ENCODE measurements at regions not wholly inside any gene's neighbourhood (a gene's known extent, or its start where the extent isn't known, plus 50 kb on each side); places are given as distances from the start of the nearest gene placed in this dataset.

DNA sequence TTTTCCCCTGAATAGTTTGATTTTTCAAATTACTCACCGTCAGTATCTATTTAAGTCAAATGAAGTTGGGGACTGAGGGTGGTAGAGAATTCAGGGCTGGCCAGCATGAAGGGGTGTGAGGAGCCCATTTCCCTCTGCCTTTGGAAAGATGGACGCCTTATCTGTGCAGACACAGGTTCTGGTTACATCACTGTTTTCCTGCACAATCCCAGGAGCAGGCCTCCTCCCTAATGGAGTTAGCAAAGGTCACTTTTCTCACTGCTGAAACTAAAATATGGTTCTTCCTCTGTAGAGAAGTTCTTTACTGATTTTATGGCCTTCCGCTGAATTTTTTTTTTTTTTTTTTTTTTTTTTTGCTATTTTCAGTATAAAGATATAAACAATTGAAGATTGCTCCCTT, 69.1 kb downstream of the FOXD1 start:
- Histone ChIP-seq H3K4me1 (no peaks in the 10 kb centered on the region), H3K9me3 (no peaks in the 10 kb centered on the region), H3K36me3 (no peaks in the 10 kb centered on the region), H3K27ac (no peak overlapping the region), H3K4me3 (no peak overlapping the region), H3K27me3 (no peaks in the 10 kb centered on the region)
- intact Hi-C loops (cut with DNase I): no loop called here
- no peak for DNase-seq (ENCODE audit: low spot score in 2 of 2)
- TF ChIP-seq, protein P1, sequence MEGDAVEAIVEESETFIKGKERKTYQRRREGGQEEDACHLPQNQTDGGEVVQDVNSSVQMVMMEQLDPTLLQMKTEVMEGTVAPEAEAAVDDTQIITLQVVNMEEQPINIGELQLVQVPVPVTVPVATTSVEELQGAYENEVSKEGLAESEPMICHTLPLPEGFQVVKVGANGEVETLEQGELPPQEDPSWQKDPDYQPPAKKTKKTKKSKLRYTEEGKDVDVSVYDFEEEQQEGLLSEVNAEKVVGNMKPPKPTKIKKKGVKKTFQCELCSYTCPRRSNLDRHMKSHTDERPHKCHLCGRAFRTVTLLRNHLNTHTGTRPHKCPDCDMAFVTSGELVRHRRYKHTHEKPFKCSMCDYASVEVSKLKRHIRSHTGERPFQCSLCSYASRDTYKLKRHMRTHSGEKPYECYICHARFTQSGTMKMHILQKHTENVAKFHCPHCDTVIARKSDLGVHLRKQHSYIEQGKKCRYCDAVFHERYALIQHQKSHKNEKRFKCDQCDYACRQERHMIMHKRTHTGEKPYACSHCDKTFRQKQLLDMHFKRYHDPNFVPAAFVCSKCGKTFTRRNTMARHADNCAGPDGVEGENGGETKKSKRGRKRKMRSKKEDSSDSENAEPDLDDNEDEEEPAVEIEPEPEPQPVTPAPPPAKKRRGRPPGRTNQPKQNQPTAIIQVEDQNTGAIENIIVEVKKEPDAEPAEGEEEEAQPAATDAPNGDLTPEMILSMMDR (IDR thresholded peaks at IDR 0.05): no peak

DNA sequence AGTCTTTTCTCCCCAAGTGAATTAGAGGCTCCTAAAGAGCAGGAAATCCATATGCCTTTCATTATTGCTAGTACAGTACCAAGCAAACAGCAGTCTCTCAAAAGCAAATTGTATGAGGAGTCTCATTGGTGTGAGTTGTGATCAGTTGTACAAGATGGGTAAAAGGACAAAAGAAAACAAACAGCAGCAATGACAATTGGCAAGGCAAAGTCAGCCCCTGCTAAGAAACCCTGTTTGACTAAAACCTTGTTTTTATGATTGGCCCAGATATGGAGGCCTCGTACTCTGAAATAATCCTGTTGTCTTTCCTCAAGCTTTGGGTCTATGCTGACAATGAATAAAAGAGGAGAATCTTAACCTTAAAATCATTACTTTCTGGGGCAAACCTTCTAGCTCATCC, 69.8 kb downstream of the FOXD1 start:
- Histone ChIP-seq H3K27me3 (no peaks in the 10 kb centered on the region), H3K36me3 (no peaks in the 10 kb centered on the region), H3K4me3 (no peak overlapping the region), H3K4me1 (no peaks in the 10 kb centered on the region), H3K27ac (no peak overlapping the region), H3K9me3 (no peaks in the 10 kb centered on the region)
- intact Hi-C loops (cut with DNase I): no loop called here
- TF ChIP-seq, protein P1 (IDR thresholded peaks at IDR 0.05): no peak
- no peak for DNase-seq (ENCODE audit: low spot score in 2 of 2)

DNA sequence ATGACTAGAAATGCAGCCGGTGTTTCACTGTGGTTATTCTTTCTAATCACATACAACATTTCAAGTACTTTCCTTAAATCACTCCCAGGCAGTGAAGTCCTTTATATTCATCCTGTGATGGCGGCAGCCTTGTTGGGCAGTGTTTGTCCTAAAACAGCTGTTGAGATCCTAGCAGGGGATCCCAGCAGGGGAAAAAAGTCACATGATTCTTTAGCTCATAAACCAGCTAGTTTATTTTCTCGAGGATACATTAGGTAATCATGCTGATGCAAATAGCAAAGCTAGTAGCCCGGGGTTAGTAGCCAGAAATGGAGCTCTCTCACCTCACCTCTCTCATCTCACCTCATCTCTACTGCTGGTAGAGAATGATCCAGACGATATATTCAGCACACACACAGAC, 70.5 kb downstream of the FOXD1 start:
- H3K9me3 ChIP-seq: no peaks in the 10 kb centered on the region
- no peak for DNase-seq (ENCODE audit: low spot score in 2 of 2)
- H3K4me1 ChIP-seq: no peaks in the 10 kb centered on the region
- H3K27ac ChIP-seq: no peak overlapping the region
- H3K36me3 ChIP-seq: no peaks in the 10 kb centered on the region
- H3K4me3 ChIP-seq: no peak overlapping the region
- H3K27me3 ChIP-seq: no peaks in the 10 kb centered on the region
- TF ChIP-seq, protein P1 (IDR thresholded peaks at IDR 0.05): no peak
- intact Hi-C loops (cut with DNase I): no loop called here

DNA sequence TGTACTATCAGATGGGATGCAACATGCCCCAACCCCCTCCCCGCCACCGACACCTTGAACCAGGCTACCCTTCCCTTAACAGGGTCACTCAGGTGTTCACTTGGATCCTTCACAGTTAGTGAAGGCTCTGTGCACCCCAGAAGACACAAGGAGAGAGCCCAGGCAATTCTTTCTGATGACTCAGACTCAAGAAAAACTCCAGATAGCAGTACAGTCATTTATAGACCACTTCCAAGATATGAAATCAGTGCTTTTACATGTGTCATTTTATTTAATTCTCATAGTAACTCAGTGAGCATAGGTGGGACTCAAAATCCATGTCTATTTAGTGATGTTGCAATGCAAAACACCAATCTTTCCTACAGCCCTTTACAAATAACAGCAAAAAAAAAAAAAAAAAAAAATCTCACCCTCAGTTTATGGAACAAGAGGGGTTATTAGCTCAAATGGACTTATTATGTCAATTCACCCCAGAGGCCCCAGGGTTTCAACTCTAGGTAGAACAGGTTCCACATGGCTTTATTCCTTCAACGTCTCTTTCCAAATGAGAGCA, 71.9 kb downstream of the FOXD1 start:
- no peak for DNase-seq (ENCODE audit: low spot score in 2 of 2)
- no peaks in the 10 kb centered on the region for H3K27me3 ChIP-seq
- H3K36me3 ChIP-seq: no peaks in the 10 kb centered on the region
- H3K9me3 ChIP-seq: no peaks in the 10 kb centered on the region
- intact Hi-C loops (cut with DNase I): no loop called here
- TF ChIP-seq, protein P1 (IDR thresholded peaks at IDR 0.05): no peak
- no peaks in the 10 kb centered on the region for H3K4me1 ChIP-seq
- H3K27ac ChIP-seq: no peak overlapping the region
- H3K4me3 ChIP-seq: no peak overlapping the region

DNA sequence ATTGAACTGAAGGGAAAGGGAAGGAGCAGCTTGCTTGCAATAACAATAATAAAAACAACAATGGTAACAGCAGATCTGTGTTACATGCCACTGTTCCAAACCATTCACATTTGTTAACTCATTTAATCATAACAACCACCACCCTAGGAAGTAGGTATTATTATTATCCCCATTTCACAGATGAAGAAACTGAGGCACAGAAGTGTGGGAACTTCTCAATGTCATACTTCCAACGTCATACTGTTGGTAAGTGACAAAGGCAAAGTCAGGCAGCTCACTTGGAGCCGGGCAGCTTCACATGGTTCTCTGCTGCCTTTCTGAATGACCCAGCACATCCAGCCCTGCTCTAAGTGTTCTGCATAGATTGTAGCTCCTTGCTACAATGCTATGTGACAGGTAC, 72.6 kb downstream of the FOXD1 start:
- H3K27ac ChIP-seq: no peak overlapping the region
- H3K9me3 ChIP-seq: no peaks in the 10 kb centered on the region
- intact Hi-C loops (cut with DNase I): no loop called here
- H3K4me3 ChIP-seq: no peak overlapping the region
- H3K36me3 ChIP-seq: no peaks in the 10 kb centered on the region
- H3K27me3 ChIP-seq: no peaks in the 10 kb centered on the region
- no peaks in the 10 kb centered on the region for H3K4me1 ChIP-seq
- TF ChIP-seq, protein P1 (IDR thresholded peaks at IDR 0.05): no peak
- DNase-seq (ENCODE audit: low spot score in 2 of 2): no peak

DNA sequence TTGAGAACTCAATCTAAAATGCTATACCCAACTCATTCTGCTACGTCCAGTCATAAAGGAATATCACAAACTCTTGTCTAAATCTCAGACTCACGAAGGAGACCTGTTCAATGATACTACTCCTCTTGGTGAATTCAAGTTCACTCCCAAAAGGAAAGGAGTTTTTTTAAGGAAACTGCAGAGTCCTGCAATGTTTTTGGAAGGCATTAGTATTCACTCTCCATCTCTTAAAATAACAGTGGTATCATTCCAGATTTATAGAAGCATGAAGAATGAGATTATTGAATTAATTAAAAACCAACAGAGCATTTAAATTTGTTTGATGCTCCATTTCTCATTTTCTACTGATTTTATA, 73.4 kb downstream of the FOXD1 start:
- H3K4me1 ChIP-seq: no peaks in the 10 kb centered on the region
- H3K27ac ChIP-seq: no peak overlapping the region
- intact Hi-C loops (cut with DNase I): no loop called here
- no peak for DNase-seq (ENCODE audit: low spot score in 2 of 2)
- no peaks in the 10 kb centered on the region for H3K27me3 ChIP-seq
- TF ChIP-seq, protein P1 (IDR thresholded peaks at IDR 0.05): no peak
- no peaks in the 10 kb centered on the region for H3K36me3 ChIP-seq
- H3K4me3 ChIP-seq: no peak overlapping the region
- H3K9me3 ChIP-seq: no peaks in the 10 kb centered on the region
